ENCODE measurements at regions not wholly inside any gene's neighbourhood (a gene's known extent, or its start where the extent isn't known, plus 50 kb on each side); places are given as distances from the start of the nearest gene placed in this dataset.

DNA sequence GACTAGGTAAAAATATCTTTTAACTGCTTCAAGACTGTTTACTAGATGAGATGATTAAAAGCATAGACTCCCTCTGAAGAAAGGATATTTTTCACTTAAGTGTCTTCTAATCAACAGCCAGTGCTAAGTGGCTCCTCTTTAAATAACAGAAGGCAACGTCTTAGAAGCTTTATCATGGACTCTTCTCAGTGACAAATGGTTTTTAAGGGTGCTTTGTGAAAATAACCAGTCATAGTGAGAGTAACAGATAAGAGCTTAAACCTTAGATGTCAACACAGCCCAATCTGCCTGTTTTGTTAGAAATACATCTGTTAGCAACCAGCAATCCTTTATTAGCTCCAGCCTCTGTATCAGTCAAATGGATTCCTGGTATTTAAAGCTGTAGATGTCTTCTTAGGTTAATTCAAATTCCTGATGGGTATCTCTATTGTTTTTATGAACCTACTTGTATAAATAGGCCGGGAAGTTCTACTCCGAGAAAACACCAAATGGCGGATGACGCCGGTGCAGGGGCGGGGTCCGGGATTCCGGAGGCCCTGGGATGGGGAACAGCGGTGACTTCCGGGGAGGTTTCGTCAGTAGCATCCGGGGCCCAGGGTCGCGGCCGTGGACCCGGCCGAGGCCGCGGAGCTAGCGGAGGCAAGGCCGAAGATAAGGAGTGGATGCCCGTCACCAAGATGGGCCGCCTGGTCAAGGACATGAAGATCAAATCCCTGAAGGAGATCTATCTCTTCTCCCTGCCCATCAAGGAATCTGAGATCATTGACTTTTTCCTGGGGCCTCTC, 285.4 kb downstream of the GPR37 start:
- DNase-seq (ENCODE audit: low read depth in 1 of 2, low spot score in 2 of 2) (no peak), FAIRE-seq (no peak)
- H3K9ac ChIP-seq (replicated peaks in 1 of 4; ENCODE audit: extremely low read depth in 1 of 4, low read depth in 3 of 4, low read length in 3 of 4), result no peak overlapping the region
- H3K18ac ChIP-seq (ENCODE audit: extremely low read depth, low read length), result no peak overlapping the region
- H3K4me1 ChIP-seq (replicated peaks in 1 of 4; ENCODE audit: control insufficient read depth in 3 of 4, insufficient read depth in 4 of 4, low read length in 3 of 4), result no peaks in the 10 kb centered on the region
- no peak overlapping the region for H4K8ac ChIP-seq (ENCODE audit: extremely low read depth, insufficient read depth, low read length)
- WGBS, 2 experiments (ENCODE audit: extremely low coverage in 1 of 2, insufficient coverage in 1 of 2, insufficient read length in 1 of 2, insufficient replicate concordance in 2 of 2, low coverage in 1 of 2, low lambda C conversion rate in 2 of 2, missing lambda C conversion rate in 1 of 2), result 90% methylated on average over 17 of the region's 24 CpGs; no CpG with 5 or more reads in 1 of the 2 experiments
- POLR2A ChIA-PET (ENCODE audit: partially characterized antibody), result no interaction called here
- no peak overlapping the region for H2BK20ac ChIP-seq (ENCODE audit: low read length)
- H3K27ac ChIP-seq (ENCODE audit: low read depth, low read length), result no peak overlapping the region
- no peak overlapping the region for H3K4me3 ChIP-seq (ENCODE audit: extremely low read depth in 1 of 4, insufficient read depth in 2 of 4, low read depth in 3 of 4, low read length in 4 of 4)
- no peak overlapping the region for H3K56ac ChIP-seq (replicated peaks; ENCODE audit: insufficient read length, low read depth, low read length)
- no peak overlapping the region for H2BK5ac ChIP-seq (ENCODE audit: low read depth, low read length)
- H4K5ac ChIP-seq (ENCODE audit: insufficient read length, low read depth, low read length), result no peak overlapping the region
- H3K4ac ChIP-seq (replicated peaks; ENCODE audit: insufficient read length, low read depth, low read length), result no peak overlapping the region
- H3K4me2 ChIP-seq (ENCODE audit: insufficient read depth in 1 of 2, low read depth in 2 of 2, low read length in 2 of 2), result no peak overlapping the region
- H3K36me3 ChIP-seq (ENCODE audit: control insufficient read depth in 2 of 4, insufficient read depth in 4 of 4, low read length in 3 of 4), result no peaks in the 10 kb centered on the region
- H4K91ac ChIP-seq (replicated peaks; ENCODE audit: insufficient read length, low read length), result no peak overlapping the region
- no peaks in the 10 kb centered on the region for H3K79me1 ChIP-seq (ENCODE audit: low read depth, low read length)
- H2BK120ac ChIP-seq (replicated peaks; ENCODE audit: low read depth, low read length), result no peak overlapping the region
- no peak overlapping the region for H3K14ac ChIP-seq (ENCODE audit: insufficient read length)
- no peak overlapping the region for H2AK5ac ChIP-seq (ENCODE audit: low read depth, low read length)
- no peaks in the 10 kb centered on the region for H3K9me3 ChIP-seq (ENCODE audit: insufficient read depth in 2 of 2, low read depth in 1 of 2, low read length in 1 of 2)
- no peak overlapping the region for H2AFZ ChIP-seq (ENCODE audit: low read length)
- no peaks in the 10 kb centered on the region for H3K79me2 ChIP-seq (ENCODE audit: control insufficient read depth in 1 of 2, insufficient read depth in 2 of 2, low read length in 2 of 2)
- no peak overlapping the region for H3K23ac ChIP-seq (ENCODE audit: insufficient read length)
- H2BK12ac ChIP-seq (ENCODE audit: low read depth, low read length), result no peak overlapping the region
- CTCF ChIA-PET (ENCODE audit: partially characterized antibody), result interaction anchor here (0.9 to 1.0 kb wide), 2 partner anchors 10 to 19 kb away, joined by 3 to 4 read pairs; no protein-coding TSS in a partner anchor
- no peak overlapping the region for H2BK15ac ChIP-seq (ENCODE audit: low read length)
- no peaks in the 10 kb centered on the region for H3K23me2 ChIP-seq (ENCODE audit: low read depth, low read length)
- H4K20me1 ChIP-seq (replicated peaks in 1 of 2; ENCODE audit: control insufficient read depth in 1 of 2, insufficient read depth in 2 of 2, low read length in 2 of 2), result no peaks in the 10 kb centered on the region
- H3K27me3 ChIP-seq (replicated peaks in 1 of 4; ENCODE audit: control insufficient read depth in 3 of 4, extremely low read depth in 1 of 4, insufficient read depth in 3 of 4, low read length in 3 of 4), result no peaks in the 10 kb centered on the region
- TF ChIP-seq CREB1 (IDR thresholded peaks at IDR 0.05) (no peak), BACH1 (IDR thresholded peaks at IDR 0.05; ENCODE audit: low read length) (no peak), POU5F1 (IDR thresholded peaks at IDR 0.05; ENCODE audit: low read depth, low read length) (no peak), RAD21 (IDR thresholded peaks at IDR 0.05 in 1 of 2, conservative IDR thresholded peaks at IDR 0.05 in 1 of 2; ENCODE audit: low read depth in 2 of 2, low read length in 2 of 2) (no peak), EZH2 (IDR thresholded peaks at IDR 0.05; ENCODE audit: low read depth, low read length, severe bottlenecking) (no peak), ASH2L (IDR thresholded peaks at IDR 0.05; ENCODE audit: low read length) (no peak), TAF7 (optimal IDR thresholded peaks at IDR 0.05; ENCODE audit: borderline replicate concordance, low read depth, low read length) (no peak), SUZ12 (IDR thresholded peaks at IDR 0.05; ENCODE audit: low read length) (no peak), BCL11A (IDR thresholded peaks at IDR 0.05; ENCODE audit: low read depth in 2 of 2, low read length in 2 of 2) (no peak)
- TF ChIP-seq, protein P1, sequence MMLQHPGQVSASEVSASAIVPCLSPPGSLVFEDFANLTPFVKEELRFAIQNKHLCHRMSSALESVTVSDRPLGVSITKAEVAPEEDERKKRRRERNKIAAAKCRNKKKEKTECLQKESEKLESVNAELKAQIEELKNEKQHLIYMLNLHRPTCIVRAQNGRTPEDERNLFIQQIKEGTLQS (IDR thresholded peaks at IDR 0.05; ENCODE audit: insufficient read depth, low read depth, low read length), result no peak
- TF ChIP-seq, protein P2, sequence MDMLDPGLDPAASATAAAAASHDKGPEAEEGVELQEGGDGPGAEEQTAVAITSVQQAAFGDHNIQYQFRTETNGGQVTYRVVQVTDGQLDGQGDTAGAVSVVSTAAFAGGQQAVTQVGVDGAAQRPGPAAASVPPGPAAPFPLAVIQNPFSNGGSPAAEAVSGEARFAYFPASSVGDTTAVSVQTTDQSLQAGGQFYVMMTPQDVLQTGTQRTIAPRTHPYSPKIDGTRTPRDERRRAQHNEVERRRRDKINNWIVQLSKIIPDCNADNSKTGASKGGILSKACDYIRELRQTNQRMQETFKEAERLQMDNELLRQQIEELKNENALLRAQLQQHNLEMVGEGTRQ (IDR thresholded peaks at IDR 0.05; ENCODE audit: low read length), result no peak
